Body of pancreas (tissue), 4 donors: ENCODE measurements at regions not wholly inside any gene's neighbourhood (a gene's known extent, or its start where the extent isn't known, plus 50 kb on each side); places are given as distances from the start of the nearest gene placed in this dataset.

Source experiments
- CTCF ChIP-seq, 7 experiments: fragments of 450-650 bp in 4 of 7; fragments of 200-600 bp in 3 of 7; sonication (generic) in 3 of 7; IDR thresholded peaks; one replicate each; pipeline ENCODE4 v1.5.1; 2016 to 2019; ENCODE audit warnings: antibody characterized with exemption in 7 of 7
- POLR2A ChIP-seq, 3 donors: fragments of 450-650 bp; IDR thresholded peaks; one replicate each; pipeline ENCODE4 v1.6.1; 2016; ENCODE audit warnings: antibody characterized with exemption in 3 of 3, mild to moderate bottlenecking in 2 of 3

- TF ChIP-seq POLR2A (IDR thresholded peaks at IDR 0.05) (no peak), CTCF (IDR thresholded peaks at IDR 0.05) (no peak)
Observed at GRCh38 chr10:44203535-44203934, 181.4 kb downstream of the CXCL12 start.
